Testis (tissue), 2 donors: ENCODE measurements at regions not wholly inside any gene's neighbourhood (a gene's known extent, or its start where the extent isn't known, plus 50 kb on each side); places are given as distances from the start of the nearest gene placed in this dataset.

Experiments used
- POLR2A ChIP-seq: fragments of 450-650 bp; IDR thresholded peaks from one replicate; pipeline ENCODE4 v1.6.1; 2017; ENCODE audit warnings: antibody characterized with exemption, mild to moderate bottlenecking, moderate library complexity
- TF ChIP-seq, protein P1 (sequence below), 3 experiments: fragments of 450-650 bp in 2 of 3; fragments of 200-600 bp in 1 of 3; sonication (generic) in 1 of 3; IDR thresholded peaks; one replicate each; pipeline ENCODE4 v1.5.1; 2016 to 2019; ENCODE audit warnings: antibody characterized with exemption in 3 of 3, mild to moderate bottlenecking in 2 of 3, moderate library complexity in 1 of 3

- TF ChIP-seq, protein P1, sequence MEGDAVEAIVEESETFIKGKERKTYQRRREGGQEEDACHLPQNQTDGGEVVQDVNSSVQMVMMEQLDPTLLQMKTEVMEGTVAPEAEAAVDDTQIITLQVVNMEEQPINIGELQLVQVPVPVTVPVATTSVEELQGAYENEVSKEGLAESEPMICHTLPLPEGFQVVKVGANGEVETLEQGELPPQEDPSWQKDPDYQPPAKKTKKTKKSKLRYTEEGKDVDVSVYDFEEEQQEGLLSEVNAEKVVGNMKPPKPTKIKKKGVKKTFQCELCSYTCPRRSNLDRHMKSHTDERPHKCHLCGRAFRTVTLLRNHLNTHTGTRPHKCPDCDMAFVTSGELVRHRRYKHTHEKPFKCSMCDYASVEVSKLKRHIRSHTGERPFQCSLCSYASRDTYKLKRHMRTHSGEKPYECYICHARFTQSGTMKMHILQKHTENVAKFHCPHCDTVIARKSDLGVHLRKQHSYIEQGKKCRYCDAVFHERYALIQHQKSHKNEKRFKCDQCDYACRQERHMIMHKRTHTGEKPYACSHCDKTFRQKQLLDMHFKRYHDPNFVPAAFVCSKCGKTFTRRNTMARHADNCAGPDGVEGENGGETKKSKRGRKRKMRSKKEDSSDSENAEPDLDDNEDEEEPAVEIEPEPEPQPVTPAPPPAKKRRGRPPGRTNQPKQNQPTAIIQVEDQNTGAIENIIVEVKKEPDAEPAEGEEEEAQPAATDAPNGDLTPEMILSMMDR (IDR thresholded peaks at IDR 0.05): no peak
- no peak for TF ChIP-seq POLR2A
These were observed 178.0 kb downstream of the BMP7 start for GRCh38 chr20:57088436-57088835.
